ENCODE measurements at regions not wholly inside any gene's neighbourhood (a gene's known extent, or its start where the extent isn't known, plus 50 kb on each side); places are given as distances from the start of the nearest gene placed in this dataset.
"Not testable (repeated sequence)": the region's sequence is repeated elsewhere in the genome, so short reads cannot be mapped to it uniquely, and the experiment has no call there.

DNA sequence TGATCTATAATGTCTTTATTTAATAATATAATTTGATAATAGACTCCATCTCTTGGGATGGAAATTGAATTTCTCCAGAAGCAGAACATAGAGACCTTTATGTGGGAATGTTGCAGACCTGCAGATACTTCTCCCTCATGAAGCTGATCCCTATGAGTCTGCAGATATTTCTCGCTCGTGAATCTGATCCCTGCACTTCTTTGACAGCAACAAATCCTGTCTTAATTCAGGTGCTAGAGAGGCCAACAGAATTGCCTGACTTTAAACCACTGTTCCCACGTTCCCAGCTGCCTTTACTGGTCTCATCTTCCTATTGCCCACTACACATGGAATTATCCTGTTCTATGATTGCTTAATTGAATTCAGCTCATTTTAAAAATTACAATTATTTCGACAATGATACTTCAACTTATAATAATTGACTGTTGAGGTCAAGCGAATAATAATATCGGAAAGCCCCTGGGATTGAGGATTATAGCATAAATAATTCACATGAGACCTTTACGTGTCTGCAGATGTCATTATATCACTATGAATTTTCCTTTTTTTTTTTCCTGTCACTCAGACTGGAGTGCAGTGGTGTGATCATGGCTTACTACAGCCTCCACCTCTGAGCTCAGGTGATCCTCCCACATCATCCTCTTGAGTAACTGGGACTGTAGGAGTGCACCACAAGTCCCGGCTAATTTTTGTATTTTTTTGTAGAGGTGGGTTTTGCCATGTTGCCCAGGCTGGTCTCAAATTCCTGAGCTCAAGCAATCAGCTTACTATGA lies 486.4 kb upstream of the ADARB2 start:
- in situ Hi-C loops (cut with HindIII; ENCODE audit: low pct_unique_long_range_greater_than_20kb, low sequenced_read_pairs) = no loop called here
- no peak for DNase-seq (ENCODE audit: low read depth, low spot score)

GRCh38 chr10:2222631-2223030 lies 485.3 kb upstream of the ADARB2 start:
- no peak for DNase-seq (ENCODE audit: low read depth, low spot score)
- in situ Hi-C loops (cut with HindIII; ENCODE audit: low pct_unique_long_range_greater_than_20kb, low sequenced_read_pairs) = no loop called here

DNA sequence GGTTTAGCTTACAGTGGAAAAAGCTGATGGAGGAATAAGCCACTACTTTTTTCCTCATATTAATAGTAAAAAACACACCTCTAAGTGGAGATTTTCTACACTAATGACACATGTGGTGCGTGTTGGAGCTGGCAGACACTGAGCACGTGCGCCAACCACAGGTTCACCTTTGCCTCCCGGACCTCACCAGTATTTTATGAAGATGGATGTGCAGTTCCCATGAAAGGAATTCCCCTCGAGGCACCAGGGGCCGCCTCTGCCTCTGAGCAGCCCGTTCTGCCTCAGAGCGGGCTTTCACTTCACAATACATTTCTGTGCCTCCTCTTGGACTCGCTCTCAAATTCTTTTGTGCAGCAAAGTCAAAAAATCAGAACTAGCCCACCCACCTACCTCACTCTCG lies 477.5 kb upstream of the ADARB2 start:
- DNase-seq (ENCODE audit: low read depth, low spot score) = no peak
- in situ Hi-C loops (cut with HindIII; ENCODE audit: low pct_unique_long_range_greater_than_20kb, low sequenced_read_pairs) = no loop called here

- DNase-seq (ENCODE audit: low read depth, low spot score) = no peak
- in situ Hi-C loops (cut with HindIII; ENCODE audit: low pct_unique_long_range_greater_than_20kb, low sequenced_read_pairs) = no loop called here
These were observed 476.8 kb upstream of the ADARB2 start for GRCh38 chr10:2214092-2214491.

- no peak for DNase-seq (ENCODE audit: low read depth, low spot score)
- in situ Hi-C loops (cut with HindIII; ENCODE audit: low pct_unique_long_range_greater_than_20kb, low sequenced_read_pairs) = no loop called here
These were observed 475.0 kb upstream of the ADARB2 start for GRCh38 chr10:2212244-2212834.

DNA sequence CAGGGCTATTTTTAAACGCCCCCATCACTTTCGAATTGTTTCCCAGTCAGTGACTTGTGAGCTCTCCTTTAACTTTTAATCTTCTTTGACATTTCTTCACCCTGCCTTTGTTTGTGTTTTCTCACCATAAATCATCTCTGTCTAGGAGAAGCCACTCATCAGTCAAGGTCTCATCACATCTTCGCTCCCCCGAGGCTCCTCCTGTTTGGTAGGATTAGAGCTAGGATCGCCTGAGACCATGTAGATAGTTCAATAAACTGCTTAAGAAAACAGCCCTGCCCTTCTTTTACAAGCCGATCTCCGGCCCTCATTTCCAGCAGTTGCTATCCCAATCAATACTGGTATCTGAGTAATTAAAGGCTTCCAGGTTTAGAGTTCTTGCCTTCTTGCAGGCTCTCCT lies 472.8 kb upstream of the ADARB2 start:
- no peak for DNase-seq (ENCODE audit: low read depth, low spot score)
- in situ Hi-C loops (cut with HindIII; ENCODE audit: low pct_unique_long_range_greater_than_20kb, low sequenced_read_pairs) = no loop called here

- no peak for DNase-seq (ENCODE audit: low read depth, low spot score)
- in situ Hi-C loops (cut with HindIII; ENCODE audit: low pct_unique_long_range_greater_than_20kb, low sequenced_read_pairs) = no loop called here
These were observed 470.8 kb upstream of the ADARB2 start for GRCh38 chr10:2208106-2208505.

DNA sequence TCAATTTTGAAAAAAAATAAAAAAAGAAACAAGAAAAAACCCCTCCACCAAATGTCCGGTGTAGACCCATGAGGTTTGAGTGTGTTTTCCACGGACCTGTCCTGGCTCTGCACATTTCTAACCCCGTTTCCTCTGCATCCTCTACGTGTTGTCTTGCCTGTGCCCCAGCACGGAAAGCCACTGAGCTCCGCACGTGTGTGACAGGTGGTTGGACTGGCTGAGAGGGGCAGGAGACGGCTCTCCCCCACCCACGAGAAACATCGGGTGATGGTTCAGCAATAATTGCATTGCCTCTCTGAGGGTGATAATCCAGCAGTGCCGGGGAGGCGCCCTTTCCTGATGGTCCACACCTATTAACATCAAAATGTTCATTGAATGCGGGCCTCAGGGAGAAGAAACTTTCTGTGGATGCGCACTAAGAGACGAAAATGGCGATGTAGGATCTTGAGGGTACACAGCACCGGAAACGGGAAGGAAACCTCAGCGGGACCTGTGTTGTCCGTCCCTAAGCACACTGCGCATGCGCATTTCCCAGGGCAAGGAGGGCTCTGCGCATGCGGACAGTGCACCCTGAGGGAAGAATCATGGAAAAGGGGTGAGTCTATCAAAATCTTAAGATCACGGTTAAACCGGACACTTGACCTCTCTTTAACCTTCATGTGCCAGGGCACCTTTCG lies 470.1 kb upstream of the ADARB2 start:
- in situ Hi-C loops (cut with HindIII; ENCODE audit: low pct_unique_long_range_greater_than_20kb, low sequenced_read_pairs) = no loop called here

GRCh38 chr10:2205406-2205805 lies 468.1 kb upstream of the ADARB2 start:
- DNase-seq (ENCODE audit: low read depth, low spot score) = no peak
- in situ Hi-C loops (cut with HindIII; ENCODE audit: low pct_unique_long_range_greater_than_20kb, low sequenced_read_pairs) = no loop called here

More for the DNA sequence above, 470.1 kb upstream of the ADARB2 start:
- DNase-seq (ENCODE audit: low read depth, low spot score) = peak; percentile 35

DNA sequence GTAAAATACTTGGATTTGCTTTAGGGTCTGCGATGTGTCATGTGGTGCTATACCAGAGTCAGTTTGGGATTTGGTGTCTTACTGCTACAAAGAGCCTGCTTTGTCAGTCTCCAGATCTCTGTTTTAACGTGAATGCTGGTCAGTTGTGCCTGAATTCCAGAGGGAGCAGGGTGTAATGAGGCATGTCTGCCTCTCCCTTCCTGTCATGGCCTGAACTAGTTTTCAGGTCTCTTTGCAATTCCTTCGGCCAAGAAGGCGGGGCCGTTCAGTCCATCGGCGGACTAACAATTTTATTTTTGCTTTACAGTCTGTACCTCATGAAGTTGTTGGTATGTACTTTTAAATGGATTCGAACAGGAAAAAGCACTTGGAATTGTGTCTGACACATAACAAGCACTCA lies 465.1 kb upstream of the ADARB2 start:
- in situ Hi-C loops (cut with HindIII; ENCODE audit: low pct_unique_long_range_greater_than_20kb, low sequenced_read_pairs) = no loop called here
- DNase-seq (ENCODE audit: low read depth, low spot score) = no peak

DNA sequence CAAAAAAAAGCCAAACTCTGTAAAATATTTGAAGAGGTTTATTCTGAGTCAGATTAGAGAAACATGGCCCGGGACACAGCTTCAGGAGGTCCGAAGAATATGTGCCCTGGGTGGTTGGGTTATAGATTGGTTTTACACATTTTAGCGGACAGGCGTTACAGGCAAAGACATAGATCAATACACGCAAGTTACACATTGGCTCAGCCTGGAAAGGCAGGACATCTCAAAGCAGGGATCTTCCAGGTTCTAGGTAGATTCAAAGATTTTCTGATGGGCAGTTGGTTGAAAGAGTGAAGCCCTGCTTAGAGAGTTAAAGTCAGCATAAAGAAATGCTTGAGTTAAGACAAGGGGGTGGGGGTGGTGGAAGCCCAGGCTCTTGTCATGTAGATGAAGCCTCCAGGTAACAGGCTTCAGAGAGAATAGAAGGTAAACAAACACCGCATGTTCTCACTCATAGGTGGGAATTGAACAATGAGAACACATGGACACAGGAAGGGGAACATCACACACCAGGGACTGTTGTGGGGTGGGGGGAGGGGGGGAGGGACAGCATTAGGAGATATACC lies 464.3 kb upstream of the ADARB2 start:
- no peak for DNase-seq (ENCODE audit: low read depth, low spot score)
- in situ Hi-C loops (cut with HindIII; ENCODE audit: low pct_unique_long_range_greater_than_20kb, low sequenced_read_pairs) = no loop called here

DNA sequence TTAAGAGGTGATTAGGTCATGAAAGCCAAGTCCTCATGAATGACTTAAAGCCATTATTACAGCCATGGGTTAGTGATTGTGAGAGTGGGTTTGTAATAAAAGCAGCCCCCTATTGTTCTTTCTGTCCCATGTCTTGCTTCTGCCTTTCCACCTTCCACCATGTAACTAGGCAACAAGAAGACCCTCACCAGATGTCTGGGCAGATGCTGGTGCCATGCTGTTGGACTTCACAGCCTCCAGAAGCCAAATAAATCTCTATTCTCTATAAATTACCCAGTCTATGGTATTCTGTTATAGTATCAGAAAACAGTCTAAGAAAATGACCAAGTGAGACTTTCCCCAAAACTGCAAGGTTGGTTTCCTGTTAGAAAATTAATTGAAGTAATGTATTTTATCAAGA lies 460.3 kb upstream of the ADARB2 start:
- in situ Hi-C loops (cut with HindIII; ENCODE audit: low pct_unique_long_range_greater_than_20kb, low sequenced_read_pairs) = no loop called here

GRCh38 chr10:2196272-2196671 lies 458.9 kb upstream of the ADARB2 start:
- no peak for DNase-seq (ENCODE audit: low read depth, low spot score)
- in situ Hi-C loops (cut with HindIII; ENCODE audit: low pct_unique_long_range_greater_than_20kb, low sequenced_read_pairs) = no loop called here

More for the DNA sequence above, 460.3 kb upstream of the ADARB2 start:
- no peak for DNase-seq (ENCODE audit: low read depth, low spot score)

DNA sequence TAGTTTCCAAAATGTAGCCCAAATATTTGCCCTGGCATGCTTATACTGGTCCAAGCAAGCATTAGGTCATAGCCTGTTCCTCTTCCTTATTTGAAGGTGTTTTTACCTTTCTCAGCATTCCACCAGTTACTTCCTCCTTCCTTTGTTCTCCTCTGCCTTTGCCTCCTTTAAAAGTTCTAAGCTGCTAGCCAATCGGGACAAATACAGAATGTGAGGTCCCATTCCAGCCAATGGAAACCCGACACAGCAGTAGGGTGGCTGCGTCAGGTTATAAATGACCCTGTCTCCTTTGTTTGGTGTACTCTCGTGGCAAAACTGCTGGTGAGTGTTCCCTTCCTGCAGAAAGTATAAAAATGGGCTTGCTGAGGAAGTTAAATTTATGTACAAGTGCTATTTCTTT lies 452.0 kb upstream of the ADARB2 start:
- DNase-seq (ENCODE audit: low read depth, low spot score); in situ Hi-C loops (cut with HindIII; ENCODE audit: low pct_unique_long_range_greater_than_20kb, low sequenced_read_pairs): not testable (repeated sequence)

DNA sequence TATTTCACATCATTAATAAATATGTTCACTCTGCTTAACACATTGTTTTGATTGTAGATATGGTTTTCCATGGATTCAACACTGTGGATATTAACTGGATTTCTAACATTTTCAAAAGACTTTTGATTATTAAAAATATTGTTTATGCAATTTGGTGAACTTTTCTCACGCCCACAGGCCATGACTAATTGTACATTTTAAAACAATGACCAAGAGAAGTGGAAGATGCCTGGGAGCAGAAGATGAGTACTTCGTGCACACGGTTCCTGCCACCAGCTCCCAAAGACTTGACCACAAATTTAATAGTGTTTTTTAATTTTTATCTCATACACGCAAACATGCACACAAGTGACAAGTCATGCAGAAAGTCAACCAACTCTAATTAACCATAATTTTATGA lies 451.0 kb upstream of the ADARB2 start:
- no peak for DNase-seq (ENCODE audit: low read depth, low spot score)

DNA sequence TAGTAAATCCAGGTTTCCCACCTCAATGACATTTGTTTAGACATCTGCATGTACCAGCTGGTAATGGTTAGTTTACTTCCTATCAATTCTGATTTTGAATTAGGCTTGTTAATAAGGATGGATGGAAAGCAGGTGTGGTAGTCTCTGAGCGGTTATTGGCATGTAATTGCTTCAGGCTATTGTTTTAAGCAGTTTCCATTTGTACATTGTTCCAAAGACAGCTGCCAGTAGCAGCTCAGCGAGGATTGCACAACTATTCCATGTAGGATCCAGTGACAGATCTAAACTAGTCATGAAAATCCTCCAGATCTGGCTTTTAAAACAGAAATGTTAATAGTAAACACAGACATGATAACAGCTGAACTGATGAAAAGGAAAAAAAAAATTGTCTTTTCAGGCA lies 436.0 kb upstream of the ADARB2 start:
- in situ Hi-C loops (cut with HindIII; ENCODE audit: low pct_unique_long_range_greater_than_20kb, low sequenced_read_pairs) = no loop called here
- DNase-seq (ENCODE audit: low read depth, low spot score) = no peak

More for the DNA sequence above, 451.0 kb upstream of the ADARB2 start:
- in situ Hi-C loops (cut with HindIII; ENCODE audit: low pct_unique_long_range_greater_than_20kb, low sequenced_read_pairs) = no loop called here

GRCh38 chr10:2165771-2166460 lies 428.6 kb upstream of the ADARB2 start:
- in situ Hi-C loops (cut with HindIII; ENCODE audit: low pct_unique_long_range_greater_than_20kb, low sequenced_read_pairs) = no loop called here

DNA sequence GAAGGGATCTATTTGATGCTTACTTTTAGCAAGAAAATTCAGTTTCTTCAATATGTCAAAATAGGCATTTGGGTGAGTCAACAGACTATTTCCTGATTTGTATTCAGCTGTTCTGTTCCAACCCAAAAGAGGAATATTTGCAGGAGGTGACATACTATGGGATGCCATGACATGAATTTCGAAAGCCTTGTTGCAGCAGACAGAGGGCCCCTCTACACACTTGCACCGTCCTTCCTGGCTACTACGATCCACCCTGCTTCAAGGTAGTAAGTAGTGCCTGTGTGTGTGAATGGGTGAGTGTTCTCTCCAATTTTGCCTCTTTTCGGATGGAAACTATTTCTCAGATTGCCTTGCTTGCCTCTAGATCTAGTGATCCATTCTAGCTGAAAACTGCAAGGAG lies 413.0 kb upstream of the ADARB2 start:
- DNase-seq (ENCODE audit: low read depth, low spot score) = no peak
- in situ Hi-C loops (cut with HindIII; ENCODE audit: low pct_unique_long_range_greater_than_20kb, low sequenced_read_pairs) = no loop called here

More at GRCh38 chr10:2165771-2166460, 428.6 kb upstream of the ADARB2 start:
- no peak for DNase-seq (ENCODE audit: low read depth, low spot score)

Measured in SK-MEL-5 (cell line).